Epithelial cell of prostate (primary cell): ENCODE measurements at regions not wholly inside any gene's neighbourhood (a gene's known extent, or its start where the extent isn't known, plus 50 kb on each side); places are given as distances from the start of the nearest gene placed in this dataset.

Experiments
- DNase-seq: peaks from one replicate; pipeline ENCODE4 v3.0.0-alpha.2; 2011; ENCODE audit warnings: low read depth, low spot score
- H3K27ac ChIP-seq: fragments of 450-650 bp; 2 replicates; pipeline ENCODE4 v1.5.1; 2017; ENCODE audit warnings: mild to moderate bottlenecking

DNA sequence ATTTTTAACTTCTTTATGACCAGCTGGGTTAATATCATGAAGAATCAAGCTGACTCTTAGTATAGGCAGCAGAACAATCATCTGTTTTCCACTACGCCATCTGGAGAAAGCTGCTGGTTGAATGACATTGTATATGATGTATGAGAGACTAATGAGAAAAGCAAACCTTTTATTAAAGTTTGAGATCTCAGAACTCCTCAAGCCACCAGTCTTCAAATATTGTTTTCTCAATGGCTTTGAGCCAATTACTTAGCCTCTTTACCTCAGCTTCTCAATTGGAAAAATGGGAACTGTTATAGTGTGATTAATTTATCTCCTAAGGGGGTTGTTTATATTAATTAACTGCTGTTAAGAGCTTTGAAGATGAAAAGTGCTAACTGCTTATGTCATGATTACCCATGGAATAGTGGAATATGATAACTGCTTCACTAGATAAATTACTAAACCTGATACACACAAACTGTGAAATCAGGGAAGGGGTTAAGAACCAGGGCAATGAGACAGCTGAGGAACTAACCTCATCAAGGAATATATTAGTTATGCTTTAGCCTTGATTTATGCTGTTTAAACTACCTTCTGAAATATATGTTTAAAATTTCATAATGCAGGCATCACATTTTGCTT, 330.1 kb downstream of the SOX2 start:
- no peak for DNase-seq
- H3K27ac ChIP-seq = no peak overlapping the region

DNA sequence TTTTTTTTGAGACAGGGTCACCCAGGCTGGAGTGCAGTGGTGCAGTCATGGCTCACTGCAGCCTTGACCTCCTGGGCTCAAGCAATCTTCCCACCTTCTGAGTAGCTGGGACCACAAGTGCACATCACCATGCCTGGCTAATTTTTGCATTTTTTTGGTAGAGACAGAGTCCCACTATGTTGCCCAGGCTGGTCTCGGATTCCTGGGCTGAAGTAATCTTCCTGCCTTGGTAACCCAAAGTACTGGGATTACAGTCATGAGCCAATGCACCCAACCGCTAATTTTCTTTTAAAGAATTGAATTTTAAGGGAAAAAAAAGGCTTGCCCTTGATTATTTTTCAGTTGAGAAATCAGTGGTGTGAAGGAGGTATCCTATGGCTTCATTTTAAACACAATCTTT, 334.0 kb downstream of the SOX2 start:
- no peak for DNase-seq
- peak overlapping the region; percentile 31 for H3K27ac ChIP-seq

GRCh38 chr3:182046166-182046764, 334.5 kb downstream of the SOX2 start:
- peak; percentile 16 for DNase-seq
- peak overlapping the region; percentile 31 for H3K27ac ChIP-seq

- DNase-seq = no peak
- H3K27ac ChIP-seq = no peak overlapping the region
These were observed 339.2 kb downstream of the SOX2 start for GRCh38 chr3:182050932-182051331.

GRCh38 chr3:182052332-182052731, 340.6 kb downstream of the SOX2 start:
- peak; percentile 88 for DNase-seq

GRCh38 chr3:182052757-182053156, 341.0 kb downstream of the SOX2 start:
- no peak for DNase-seq
- peak overlapping the region; percentile 85 for H3K27ac ChIP-seq

More at GRCh38 chr3:182052332-182052731, 340.6 kb downstream of the SOX2 start:
- peak overlapping the region; percentile 85 for H3K27ac ChIP-seq

DNA sequence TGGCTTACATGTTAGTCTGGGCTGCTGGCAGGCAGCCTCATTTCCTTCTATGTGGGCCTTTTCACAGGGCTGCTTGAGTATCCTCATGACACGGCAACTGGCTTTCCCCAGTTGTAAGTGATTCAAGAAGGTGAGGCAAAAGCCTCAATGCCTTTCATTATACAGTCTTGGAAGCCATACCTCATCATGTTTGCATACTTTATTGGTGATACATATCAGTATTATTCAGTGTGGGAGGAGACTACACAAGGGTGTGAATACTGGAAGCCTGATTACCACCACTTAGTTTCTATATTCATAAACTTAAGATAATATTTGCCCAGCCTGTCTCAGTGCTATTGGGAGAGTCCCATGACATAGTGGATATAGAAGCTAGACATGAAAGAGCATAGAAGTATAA, 346.8 kb downstream of the SOX2 start:
- peak; percentile 98 for DNase-seq
- H3K27ac ChIP-seq = peak overlapping the region; percentile 89

DNA sequence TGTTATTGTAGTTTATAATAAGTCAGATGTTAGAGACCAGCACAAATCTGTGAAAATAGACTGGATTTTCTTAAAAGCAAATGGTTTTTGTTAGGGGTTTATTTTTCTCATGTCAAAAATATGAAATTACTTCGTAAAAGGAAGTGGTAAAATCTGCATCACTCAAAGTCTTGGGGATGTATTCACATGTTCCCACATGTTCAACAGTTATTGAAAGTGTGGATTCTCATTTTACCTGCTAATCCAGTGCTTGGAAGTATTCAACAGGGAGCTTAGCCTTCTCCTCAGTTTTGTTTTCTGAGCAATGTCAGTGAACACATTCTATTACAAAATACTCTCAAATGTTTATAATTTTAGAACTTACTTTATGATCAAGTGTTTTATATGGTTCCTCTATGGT, 352.0 kb downstream of the SOX2 start:
- peak overlapping the region; percentile 54 for H3K27ac ChIP-seq
- peak; percentile 37 for DNase-seq

- H3K27ac ChIP-seq = no peak overlapping the region
- DNase-seq = no peak
These were observed 355.7 kb downstream of the SOX2 start for GRCh38 chr3:182067423-182067822.

GRCh38 chr3:182078316-182078715, 366.6 kb downstream of the SOX2 start:
- DNase-seq = no peak
- no peak overlapping the region for H3K27ac ChIP-seq

- DNase-seq = no peak
- H3K27ac ChIP-seq = no peak overlapping the region
These were observed 367.2 kb downstream of the SOX2 start for GRCh38 chr3:182078929-182079328.

- DNase-seq = no peak
- no peak overlapping the region for H3K27ac ChIP-seq
These were observed 369.4 kb downstream of the SOX2 start for GRCh38 chr3:182081096-182081495.

GRCh38 chr3:182083112-182083511, 371.4 kb downstream of the SOX2 start:
- H3K27ac ChIP-seq = peak overlapping the region; percentile 9
- DNase-seq = no peak

- no peak overlapping the region for H3K27ac ChIP-seq
These were observed 381.0 kb downstream of the SOX2 start for GRCh38 chr3:182092662-182093262.

GRCh38 chr3:182094321-182094720, 382.6 kb downstream of the SOX2 start:
- no peak for DNase-seq

More at GRCh38 chr3:182092662-182093262, 381.0 kb downstream of the SOX2 start:
- no peak for DNase-seq

GRCh38 chr3:182104881-182105280, 393.2 kb downstream of the SOX2 start:
- peak overlapping the region; percentile 16 for H3K27ac ChIP-seq
- no peak for DNase-seq

More at GRCh38 chr3:182094321-182094720, 382.6 kb downstream of the SOX2 start:
- no peak overlapping the region for H3K27ac ChIP-seq

GRCh38 chr3:182105875-182106274, 394.1 kb downstream of the SOX2 start:
- DNase-seq = no peak
- peak overlapping the region; percentile 16 for H3K27ac ChIP-seq

- DNase-seq = no peak
- H3K27ac ChIP-seq = no peak overlapping the region
These were observed 396.6 kb downstream of the SOX2 start for GRCh38 chr3:182108371-182108770.

DNA sequence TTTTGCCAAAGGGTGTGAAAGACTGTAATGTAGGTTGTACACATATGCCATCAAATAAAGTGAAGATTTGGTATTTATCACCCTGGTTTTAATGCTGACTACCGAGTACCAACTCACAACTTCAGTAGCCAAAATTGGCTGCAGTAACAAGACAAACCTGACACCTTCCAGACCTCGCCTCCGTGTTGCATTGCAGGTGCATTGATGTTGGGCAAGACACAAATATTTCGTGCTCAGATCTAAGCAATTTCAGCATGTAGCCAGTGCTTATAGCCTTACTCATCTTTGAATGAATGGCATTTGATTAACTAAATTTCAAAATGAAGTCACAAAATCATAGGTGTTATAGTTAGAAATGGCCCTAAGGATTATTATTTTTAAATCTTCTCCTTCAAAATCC, 400.2 kb downstream of the SOX2 start:
- DNase-seq = no peak
- no peak overlapping the region for H3K27ac ChIP-seq

DNA sequence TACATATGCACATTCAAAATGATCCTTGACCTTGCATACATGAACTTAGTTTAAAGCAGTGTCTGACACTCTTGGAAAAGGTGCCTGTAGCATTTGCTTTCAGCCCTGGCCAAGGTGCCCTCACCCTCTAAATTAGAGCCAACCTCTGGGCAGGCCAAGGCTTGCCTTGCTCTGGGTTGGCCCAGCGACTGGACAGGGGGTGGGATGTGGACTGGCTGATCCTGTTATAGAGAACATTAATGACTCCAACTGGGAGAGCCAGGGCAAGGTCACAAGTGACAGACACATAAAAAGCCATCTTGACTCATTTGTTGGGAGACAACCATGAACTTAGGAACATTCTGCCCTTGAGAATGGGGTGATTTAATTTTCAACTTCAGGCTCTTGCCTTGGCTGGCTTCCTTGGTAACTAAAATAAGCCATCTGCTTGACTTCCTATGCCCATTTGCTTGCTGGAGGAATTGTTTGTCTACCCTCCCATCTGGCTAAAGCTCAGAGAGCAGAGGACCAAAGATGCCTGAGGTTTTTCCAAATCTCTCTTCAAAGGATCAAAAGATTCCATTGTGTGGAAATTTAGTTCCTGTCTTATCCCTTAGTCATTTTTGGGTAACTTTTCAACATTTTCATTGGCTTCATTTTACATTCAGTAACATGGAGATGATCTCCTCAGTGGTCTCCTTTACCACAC, 403.7 kb downstream of the SOX2 start:
- no peak overlapping the region for H3K27ac ChIP-seq
- no peak for DNase-seq

- DNase-seq = no peak
- no peak overlapping the region for H3K27ac ChIP-seq
These were observed 404.7 kb downstream of the SOX2 start for GRCh38 chr3:182116386-182116785.
